ENCODE measurements at regions not wholly inside any gene's neighbourhood (a gene's known extent, or its start where the extent isn't known, plus 50 kb on each side); places are given as distances from the start of the nearest gene placed in this dataset.

GRCh38 chr14:38502239-38502638 is 246.3 kb upstream of the CLEC14A start:
- no peak for DNase-seq

GRCh38 chr14:38500125-38500524 is 244.2 kb upstream of the CLEC14A start:
- no peak for DNase-seq

- no peak for DNase-seq
Measured at GRCh38 chr14:38496092-38496491, 240.2 kb upstream of the CLEC14A start.

- DNase-seq: no peak
Measured at GRCh38 chr14:38490273-38490672, 234.4 kb upstream of the CLEC14A start.

- DNase-seq: no peak
Measured at GRCh38 chr14:38485026-38485425, 229.1 kb upstream of the CLEC14A start.

GRCh38 chr14:38481952-38482678 is 226.2 kb upstream of the CLEC14A start:
- DNase-seq: no peak

- no peak for DNase-seq
Measured at GRCh38 chr14:38469156-38469555, 213.3 kb upstream of the CLEC14A start.

GRCh38 chr14:38442208-38442607 is 186.3 kb upstream of the CLEC14A start:
- no peak for DNase-seq

GRCh38 chr14:38432186-38432585 is 176.3 kb upstream of the CLEC14A start:
- DNase-seq: no peak

GRCh38 chr14:38431156-38431555 is 175.3 kb upstream of the CLEC14A start:
- DNase-seq: no peak

- DNase-seq: no peak
Measured at GRCh38 chr14:38430522-38430921, 174.6 kb upstream of the CLEC14A start.

GRCh38 chr14:38425324-38425976 is 169.6 kb upstream of the CLEC14A start:
- DNase-seq: no peak

GRCh38 chr14:38420048-38420447 is 164.2 kb upstream of the CLEC14A start:
- no peak for DNase-seq

GRCh38 chr14:38419579-38419978 is 163.7 kb upstream of the CLEC14A start:
- DNase-seq: no peak

GRCh38 chr14:38412654-38413053 is 156.8 kb upstream of the CLEC14A start:
- DNase-seq: no peak

- no peak for DNase-seq
Measured at GRCh38 chr14:38410442-38410841, 154.5 kb upstream of the CLEC14A start.

- DNase-seq: no peak
Measured at GRCh38 chr14:38409071-38409705, 153.3 kb upstream of the CLEC14A start.

GRCh38 chr14:38405851-38406635 is 150.2 kb upstream of the CLEC14A start:
- DNase-seq: no peak

GRCh38 chr14:38404616-38405015 is 148.7 kb upstream of the CLEC14A start:
- DNase-seq: no peak

- no peak for DNase-seq
Measured at GRCh38 chr14:38404100-38404541, 148.2 kb upstream of the CLEC14A start.

GRCh38 chr14:38400751-38401150 is 144.9 kb upstream of the CLEC14A start:
- no peak for DNase-seq

- no peak for DNase-seq
Measured at GRCh38 chr14:38399652-38400051, 143.8 kb upstream of the CLEC14A start.

GRCh38 chr14:38394767-38395166 is 138.9 kb upstream of the CLEC14A start:
- DNase-seq: no peak
